ENCODE measurements at regions not wholly inside any gene's neighbourhood (a gene's known extent, or its start where the extent isn't known, plus 50 kb on each side); places are given as distances from the start of the nearest gene placed in this dataset.

GRCh38 chr3:87901141-87901540, 157.7 kb downstream of the CGGBP1 start:
- TF ChIP-seq, protein P1, sequence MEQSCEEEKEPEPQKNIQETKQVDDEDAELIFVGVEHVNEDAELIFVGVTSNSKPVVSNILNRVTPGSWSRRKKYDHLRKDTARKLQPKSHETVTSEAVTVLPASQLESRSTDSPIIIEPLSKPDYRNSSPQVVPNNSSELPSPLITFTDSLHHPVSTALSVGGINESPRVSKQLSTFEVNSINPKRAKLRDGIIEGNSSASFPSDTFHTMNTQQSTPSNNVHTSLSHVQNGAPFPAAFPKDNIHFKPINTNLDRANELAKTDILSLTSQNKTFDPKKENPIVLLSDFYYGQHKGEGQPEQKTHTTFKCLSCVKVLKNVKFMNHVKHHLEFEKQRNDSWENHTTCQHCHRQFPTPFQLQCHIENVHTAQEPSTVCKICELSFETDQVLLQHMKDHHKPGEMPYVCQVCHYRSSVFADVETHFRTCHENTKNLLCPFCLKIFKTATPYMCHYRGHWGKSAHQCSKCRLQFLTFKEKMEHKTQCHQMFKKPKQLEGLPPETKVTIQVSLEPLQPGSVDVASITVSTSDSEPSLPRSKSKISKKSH (CRISPR knock-in tag; IDR thresholded peaks at IDR 0.05) = no peak
- TF ChIP-seq BHLHE40 (IDR thresholded peaks at IDR 0.05; ENCODE audit: low read length) = no peak
- no peak for TF ChIP-seq ARID4B (CRISPR knock-in tag; IDR thresholded peaks at IDR 0.05)
- no peak for TF ChIP-seq TARDBP (IDR thresholded peaks at IDR 0.05)
- no peak for TF ChIP-seq FOXK1 (CRISPR knock-in tag; IDR thresholded peaks at IDR 0.05; ENCODE audit: borderline replicate concordance)
- TF ChIP-seq EZH2 (IDR thresholded peaks at IDR 0.05; ENCODE audit: borderline replicate concordance, low read depth, low read length) = no peak
- TF ChIP-seq HNRNPUL1 (IDR thresholded peaks at IDR 0.05; ENCODE audit: low read length) = no peak
- TF ChIP-seq KAT8 (IDR thresholded peaks at IDR 0.05; ENCODE audit: low read depth) = no peak
- TF ChIP-seq BRD9 (IDR thresholded peaks at IDR 0.05; ENCODE audit: low read depth, partially characterized antibody) = no peak
- TF ChIP-seq, protein P2, sequence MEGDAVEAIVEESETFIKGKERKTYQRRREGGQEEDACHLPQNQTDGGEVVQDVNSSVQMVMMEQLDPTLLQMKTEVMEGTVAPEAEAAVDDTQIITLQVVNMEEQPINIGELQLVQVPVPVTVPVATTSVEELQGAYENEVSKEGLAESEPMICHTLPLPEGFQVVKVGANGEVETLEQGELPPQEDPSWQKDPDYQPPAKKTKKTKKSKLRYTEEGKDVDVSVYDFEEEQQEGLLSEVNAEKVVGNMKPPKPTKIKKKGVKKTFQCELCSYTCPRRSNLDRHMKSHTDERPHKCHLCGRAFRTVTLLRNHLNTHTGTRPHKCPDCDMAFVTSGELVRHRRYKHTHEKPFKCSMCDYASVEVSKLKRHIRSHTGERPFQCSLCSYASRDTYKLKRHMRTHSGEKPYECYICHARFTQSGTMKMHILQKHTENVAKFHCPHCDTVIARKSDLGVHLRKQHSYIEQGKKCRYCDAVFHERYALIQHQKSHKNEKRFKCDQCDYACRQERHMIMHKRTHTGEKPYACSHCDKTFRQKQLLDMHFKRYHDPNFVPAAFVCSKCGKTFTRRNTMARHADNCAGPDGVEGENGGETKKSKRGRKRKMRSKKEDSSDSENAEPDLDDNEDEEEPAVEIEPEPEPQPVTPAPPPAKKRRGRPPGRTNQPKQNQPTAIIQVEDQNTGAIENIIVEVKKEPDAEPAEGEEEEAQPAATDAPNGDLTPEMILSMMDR (IDR thresholded peaks at IDR 0.05 in 2 of 3, conservative IDR thresholded peaks at IDR 0.05 in 1 of 3; ENCODE audit: insufficient read depth in 2 of 3, low read depth in 1 of 3, low read length in 3 of 3) = no peak
- no peak for TF ChIP-seq ZBTB1 (CRISPR knock-in tag; IDR thresholded peaks at IDR 0.05; ENCODE audit: borderline replicate concordance, low read depth)
- no peak for TF ChIP-seq ATF7 (IDR thresholded peaks at IDR 0.05)
- TF ChIP-seq MTA1 (IDR thresholded peaks at IDR 0.05; ENCODE audit: borderline replicate concordance) = no peak
